HepG2 (cell line): ENCODE measurements at regions not wholly inside any gene's neighbourhood (a gene's known extent, or its start where the extent isn't known, plus 50 kb on each side); places are given as distances from the start of the nearest gene placed in this dataset.

ENCODE experiments used
- ATAC-seq: fragments of 200-7000 bp; cut with Tn5 transposase; 3 replicates; pipeline ENCODE4 v1.9.1; 2020; ENCODE audit warnings: mild to moderate bottlenecking, moderate library complexity
- BruUV-seq: library from RNA; stranded (reverse); fragments of 400-500 nt; replicated peaks from 2 replicates; lab custom pipeline; 2021; lab: Mats Ljungman, UMichigan
- CTCF ChIA-PET: fragments of 300-600 bp; formaldehyde crosslinking; extraction: SDS; loops from one replicate; lab custom pipeline; 2021; ENCODE audit warnings: low total read pairs, inconsistent platforms, low intra/inter-chr PET ratio; lab: Yijun Ruan, JAX
- POLR2A ChIA-PET: fragments of 350-600 bp; sonication (Branson Sonifier 250); formaldehyde crosslinking; loops from one replicate; lab custom pipeline; 2020; ENCODE audit warnings: antibody characterized with exemption, inconsistent platforms; lab: Yijun Ruan, JAX
- DNase-seq: peaks from one replicate; pipeline ENCODE4 v3.0.0-alpha.2; 2015; ENCODE audit warnings: low spot score
- FAIRE-seq: peaks from 3 replicates; lab custom pipeline; 2011; peaks lifted over from hg19 to GRCh38; lab: Jason Lieb, UNC
- H2AFZ ChIP-seq: one replicate; pipeline ENCODE4 v1.6.1; 2011; ENCODE audit warnings: low read length, inconsistent platforms
- H3K27ac ChIP-seq: fragments of 300-600 bp; 3 replicates; pipeline ENCODE4 v1.8.0; 2011; ENCODE audit warnings: mixed run types, mild to moderate bottlenecking, mixed read lengths, low read length, inconsistent platforms; ENCODE audit not compliant: insufficient read depth; ENCODE audit errors: extremely low read length
- H3K27me3 ChIP-seq, 2 experiments: fragments of 200-600 bp in 1 of 2; 2 replicates in 1 of 2; 3 replicates in 1 of 2; pipeline versions ENCODE4 v1.6.0 to v1.8.0; 2011; ENCODE audit warnings: low read length in 2 of 2, mild to moderate bottlenecking in 2 of 2, moderate library complexity in 2 of 2, inconsistent platforms in 1 of 2; ENCODE audit not compliant: insufficient read depth in 2 of 2, control insufficient read depth in 1 of 2
- H3K36me3 ChIP-seq, 2 experiments: fragments of 200-600 bp in 1 of 2; replicated peaks in 1 of 2; 2 replicates in 1 of 2; 3 replicates in 1 of 2; pipeline versions ENCODE4 v1.5.1 to v1.8.0; 2011; ENCODE audit warnings: low read length in 2 of 2, inconsistent platforms in 1 of 2; ENCODE audit not compliant: insufficient read depth in 2 of 2, control insufficient read depth in 1 of 2
- H3K4me1 ChIP-seq: 2 replicates; pipeline ENCODE4 v1.5.1; 2012; ENCODE audit warnings: low read length, inconsistent platforms; ENCODE audit not compliant: insufficient read depth
- H3K4me2 ChIP-seq: 2 replicates; pipeline ENCODE4 v1.6.0; 2011; ENCODE audit warnings: low read depth, low read length, inconsistent platforms
- H3K4me3 ChIP-seq, 3 experiments: fragments of 200-600 bp in 1 of 3; sonication (generic), shearing (Covaris generic) in 1 of 3; replicated peaks in 1 of 3; 2 replicates each; pipeline ENCODE4 v1.5.1; 2011 to 2016; ENCODE audit warnings: low read length in 3 of 3, inconsistent platforms in 2 of 3, low read depth in 2 of 3, mild to moderate bottlenecking in 2 of 3, control low read depth in 1 of 3, mixed read lengths in 1 of 3; ENCODE audit not compliant: insufficient read depth in 1 of 3
- H3K79me2 ChIP-seq: one replicate; pipeline ENCODE4 v1.6.1; 2011; ENCODE audit warnings: low read length, inconsistent platforms; ENCODE audit not compliant: insufficient read depth
- H3K9ac ChIP-seq: 2 replicates; pipeline ENCODE4 v1.6.0; 2011; ENCODE audit warnings: mild to moderate bottlenecking, low read depth, low read length, inconsistent platforms; ENCODE audit not compliant: insufficient read depth
- H3K9me3 ChIP-seq: 2 replicates; pipeline ENCODE4 v1.5.1; 2012; ENCODE audit warnings: mild to moderate bottlenecking, low read length
- H4K20me1 ChIP-seq: 2 replicates; pipeline ENCODE4 v1.6.0; 2011; ENCODE audit warnings: inconsistent platforms, mild to moderate bottlenecking, low read length, moderate library complexity; ENCODE audit not compliant: insufficient read depth
- ATF1 ChIP-seq: IDR thresholded peaks from 2 replicates; pipeline ENCODE4 v1.6.1; 2016; ENCODE audit warnings: mild to moderate bottlenecking, control low read depth
- ATM ChIP-seq: fragments of 450-650 bp; IDR thresholded peaks from 2 replicates; pipeline ENCODE4 v1.7.1; 2017; ENCODE audit warnings: mild to moderate bottlenecking, borderline replicate concordance
- CREM ChIP-seq, 2 experiments: sonication (generic) in 1 of 2; formaldehyde crosslinking in 1 of 2; IDR thresholded peaks; 2 replicates each; pipeline versions ENCODE4 v1.4.0 to v1.6.1; 2016 to 2020; ENCODE audit warnings: antibody characterized with exemption in 1 of 2, mild to moderate bottlenecking in 1 of 2, missing genetic modification reagents in 1 of 2
- GATAD1 ChIP-seq: IDR thresholded peaks from 2 replicates; pipeline ENCODE4 v1.6.1; 2016; ENCODE audit warnings: missing genetic modification reagents, missing compliant biosample characterization
- HOXA5 ChIP-seq: sonication (generic); formaldehyde crosslinking; IDR thresholded peaks from 2 replicates; pipeline ENCODE4 v1.4.0; 2020; ENCODE audit warnings: missing genetic modification reagents
- MBD4 ChIP-seq: IDR thresholded peaks from 2 replicates; pipeline ENCODE4 v1.6.1; 2012; ENCODE audit warnings: low read length, inconsistent platforms, borderline replicate concordance
- NR2F1 ChIP-seq, 2 experiments: fragments of 450-650 bp in 1 of 2; formaldehyde crosslinking in 1 of 2; IDR thresholded peaks; 2 replicates each; pipeline versions ENCODE4 v1.5.0 to v1.6.1; 2016 to 2020; ENCODE audit warnings: mild to moderate bottlenecking in 1 of 2, missing compliant biosample characterization in 1 of 2, missing genetic modification reagents in 1 of 2, moderate library complexity in 1 of 2
- NR2F6 ChIP-seq, 2 experiments: IDR thresholded peaks; 2 replicates each; pipeline ENCODE4 v1.6.1; 2016; ENCODE audit warnings: antibody characterized with exemption in 1 of 2, mild to moderate bottlenecking in 1 of 2
- YY1 ChIP-seq: IDR thresholded peaks from 2 replicates; pipeline ENCODE4 v1.6.1; 2011; ENCODE audit warnings: low read length, low read depth, moderate library complexity, mild to moderate bottlenecking; ENCODE audit not compliant: insufficient read depth, insufficient replicate concordance
- ZFP41 ChIP-seq: sonication (generic); formaldehyde crosslinking; IDR thresholded peaks from 2 replicates; pipeline ENCODE4 v1.4.0; 2020; ENCODE audit warnings: mild to moderate bottlenecking, missing genetic modification reagents, borderline replicate concordance
- ZNF230 ChIP-seq: sonication (generic); formaldehyde crosslinking; IDR thresholded peaks from 2 replicates; pipeline ENCODE4 v1.4.0; 2020; ENCODE audit warnings: mild to moderate bottlenecking, missing genetic modification reagents
- ZNF546 ChIP-seq: sonication (generic); formaldehyde crosslinking; conservative IDR thresholded peaks from 2 replicates; pipeline ENCODE4 v1.8.1; 2023; ENCODE audit warnings: mild to moderate bottlenecking, missing genetic modification reagents
- ZNF557 ChIP-seq: sonication (generic); formaldehyde crosslinking; IDR thresholded peaks from 2 replicates; pipeline ENCODE4 v1.4.0; 2020; ENCODE audit warnings: missing genetic modification reagents
- ZNF780A ChIP-seq: sonication (generic); formaldehyde crosslinking; IDR thresholded peaks from 2 replicates; pipeline ENCODE4 v1.8.0; 2022; ENCODE audit warnings: mild to moderate bottlenecking, missing genetic modification reagents, moderate library complexity
- WGBS: methylation state at CpG from one replicate; pipeline ENCODE4 v1.1.6; 2017; ENCODE audit warnings: low lambda C conversion rate; 5-methylcytosine and 5-hydroxymethylcytosine counted together
- in situ Hi-C: cut with HindIII; loops from 2 replicates; pipeline ENCODE4 v1.10.0; 2017; ENCODE audit warnings: low pct_unique_long_range_greater_than_20kb; ENCODE audit not compliant: extremely low pct_ligation_motif_present
- intact Hi-C: fragments of 100-400 bp; cut with micrococcal nuclease; formaldehyde crosslinking; loops from one replicate; pipeline ENCODE4 v1.10.0; 2022; ENCODE audit not compliant: unreplicated experiment
- TF ChIP-seq, protein P1 (sequence below): sonication (generic); formaldehyde crosslinking; IDR thresholded peaks from 2 replicates; pipeline ENCODE4 v1.4.0; 2020; ENCODE audit warnings: missing genetic modification reagents
- TF ChIP-seq, protein P2 (sequence below): sonication (generic); formaldehyde crosslinking; IDR thresholded peaks from 2 replicates; pipeline ENCODE4 v1.5.0; 2020; ENCODE audit warnings: missing genetic modification reagents
- TF ChIP-seq, protein P3 (sequence below): IDR thresholded peaks from 2 replicates; pipeline ENCODE4 v1.6.1; 2016; ENCODE audit warnings: low read depth
- TF ChIP-seq, protein P4 (sequence below): sonication (generic); formaldehyde crosslinking; IDR thresholded peaks from 2 replicates; pipeline ENCODE4 v1.5.0; 2020; ENCODE audit warnings: missing genetic modification reagents

DNA sequence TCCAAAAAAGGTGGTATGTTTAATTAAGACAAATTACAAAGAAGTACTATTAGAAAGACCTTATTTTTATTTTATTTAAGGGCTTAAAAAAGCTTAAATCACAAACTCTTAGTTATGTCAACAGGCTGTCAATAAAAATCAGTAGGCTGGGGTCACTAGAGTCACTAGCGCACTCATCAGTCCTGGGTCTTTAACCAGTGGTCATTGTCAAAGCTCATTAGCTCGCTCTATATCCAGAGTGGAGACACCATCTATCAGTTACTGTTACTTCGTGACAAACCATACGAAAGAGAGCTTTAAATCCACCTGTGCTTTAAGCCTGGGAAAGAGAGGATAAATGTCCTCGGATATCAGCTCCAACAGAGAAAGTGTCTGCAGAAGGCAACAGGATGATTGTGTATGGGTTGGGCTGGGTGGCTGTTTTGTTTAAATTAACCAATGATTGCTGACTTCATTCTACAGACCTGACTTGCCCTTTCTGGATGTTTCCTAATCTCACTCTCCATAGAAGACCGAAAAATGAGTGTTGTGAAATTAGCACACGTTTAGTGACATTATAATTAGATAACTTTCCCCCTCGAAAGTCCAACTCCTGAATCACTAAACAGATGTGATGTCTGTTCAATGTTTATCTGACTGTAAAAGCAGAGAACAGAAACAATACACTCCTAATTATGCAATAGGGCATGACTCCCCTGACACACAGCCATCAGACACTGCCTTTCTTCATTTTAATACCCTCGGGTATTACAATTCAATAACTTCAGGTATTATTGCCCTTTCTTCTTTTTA lies 123.6 kb upstream of the TNPO1 start:
- Histone ChIP-seq H2AFZ (no peak overlapping the region), H3K4me1 (no peaks in the 10 kb centered on the region), H3K36me3 (no peaks in the 10 kb centered on the region), H3K79me2 (no peaks in the 10 kb centered on the region), H3K27me3 (peaks cover 0 to 17% of the 10 kb centered on the region in 2 experiments; a peak in 3 of 5 replicates)
- WGBS = 10% methylated on average over 9 of the region's 9 CpGs
- TF ChIP-seq ATF1 = no peak
- TF ChIP-seq ZNF780A (CRISPR knock-in tag) = no peak
- no peak for TF ChIP-seq YY1
- TF ChIP-seq, protein P1, sequence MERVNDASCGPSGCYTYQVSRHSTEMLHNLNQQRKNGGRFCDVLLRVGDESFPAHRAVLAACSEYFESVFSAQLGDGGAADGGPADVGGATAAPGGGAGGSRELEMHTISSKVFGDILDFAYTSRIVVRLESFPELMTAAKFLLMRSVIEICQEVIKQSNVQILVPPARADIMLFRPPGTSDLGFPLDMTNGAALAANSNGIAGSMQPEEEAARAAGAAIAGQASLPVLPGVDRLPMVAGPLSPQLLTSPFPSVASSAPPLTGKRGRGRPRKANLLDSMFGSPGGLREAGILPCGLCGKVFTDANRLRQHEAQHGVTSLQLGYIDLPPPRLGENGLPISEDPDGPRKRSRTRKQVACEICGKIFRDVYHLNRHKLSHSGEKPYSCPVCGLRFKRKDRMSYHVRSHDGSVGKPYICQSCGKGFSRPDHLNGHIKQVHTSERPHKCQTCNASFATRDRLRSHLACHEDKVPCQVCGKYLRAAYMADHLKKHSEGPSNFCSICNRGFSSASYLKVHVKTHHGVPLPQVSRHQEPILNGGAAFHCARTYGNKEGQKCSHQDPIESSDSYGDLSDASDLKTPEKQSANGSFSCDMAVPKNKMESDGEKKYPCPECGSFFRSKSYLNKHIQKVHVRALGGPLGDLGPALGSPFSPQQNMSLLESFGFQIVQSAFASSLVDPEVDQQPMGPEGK = no peak
- no peak for TF ChIP-seq HOXA5 (CRISPR knock-in tag)
- TF ChIP-seq NR2F1 (CRISPR knock-in tag; IDR thresholded peaks at IDR 0.05) = no peak
- TF ChIP-seq ZFP41 (CRISPR knock-in tag) = no peak
- TF ChIP-seq, protein P2, sequence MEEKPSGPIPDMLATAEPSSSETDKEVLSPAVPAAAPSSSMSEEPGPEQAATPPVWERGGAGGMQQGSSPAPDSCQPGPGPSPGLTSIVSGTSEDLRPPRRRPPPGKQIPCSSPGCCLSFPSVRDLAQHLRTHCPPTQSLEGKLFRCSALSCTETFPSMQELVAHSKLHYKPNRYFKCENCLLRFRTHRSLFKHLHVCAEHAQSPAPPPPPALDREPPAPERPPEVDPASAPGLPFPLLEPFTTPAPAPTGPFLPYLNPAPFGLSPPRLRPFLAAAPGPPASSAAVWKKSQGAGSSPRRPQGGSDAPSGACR = no peak
- TF ChIP-seq NR2F6 (IDR thresholded peaks at IDR 0.05) = no peak
- TF ChIP-seq NR2F6 (CRISPR knock-in tag; IDR thresholded peaks at IDR 0.05) = no peak
- no peak for TF ChIP-seq GATAD1
- TF ChIP-seq ATM = no peak
- no peak for TF ChIP-seq MBD4
- TF ChIP-seq ZNF230 (CRISPR knock-in tag) = no peak
- TF ChIP-seq, protein P3, sequence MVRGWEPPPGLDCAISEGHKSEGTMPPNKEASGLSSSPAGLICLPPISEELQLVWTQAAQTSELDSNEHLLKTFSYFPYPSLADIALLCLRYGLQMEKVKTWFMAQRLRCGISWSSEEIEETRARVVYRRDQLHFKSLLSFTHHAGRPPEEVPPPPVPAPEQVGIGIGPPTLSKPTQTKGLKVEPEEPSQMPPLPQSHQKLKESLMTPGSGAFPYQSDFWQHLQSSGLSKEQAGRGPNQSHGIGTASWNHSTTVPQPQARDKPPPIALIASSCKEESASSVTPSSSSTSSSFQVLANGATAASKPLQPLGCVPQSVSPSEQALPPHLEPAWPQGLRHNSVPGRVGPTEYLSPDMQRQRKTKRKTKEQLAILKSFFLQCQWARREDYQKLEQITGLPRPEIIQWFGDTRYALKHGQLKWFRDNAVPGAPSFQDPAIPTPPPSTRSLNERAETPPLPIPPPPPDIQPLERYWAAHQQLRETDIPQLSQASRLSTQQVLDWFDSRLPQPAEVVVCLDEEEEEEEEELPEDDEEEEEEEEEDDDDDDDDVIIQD (CRISPR knock-in tag) = no peak
- TF ChIP-seq CREM (IDR thresholded peaks at IDR 0.05) = no peak
- no peak for TF ChIP-seq CREM (CRISPR knock-in tag; IDR thresholded peaks at IDR 0.05)
- TF ChIP-seq, protein P4, sequence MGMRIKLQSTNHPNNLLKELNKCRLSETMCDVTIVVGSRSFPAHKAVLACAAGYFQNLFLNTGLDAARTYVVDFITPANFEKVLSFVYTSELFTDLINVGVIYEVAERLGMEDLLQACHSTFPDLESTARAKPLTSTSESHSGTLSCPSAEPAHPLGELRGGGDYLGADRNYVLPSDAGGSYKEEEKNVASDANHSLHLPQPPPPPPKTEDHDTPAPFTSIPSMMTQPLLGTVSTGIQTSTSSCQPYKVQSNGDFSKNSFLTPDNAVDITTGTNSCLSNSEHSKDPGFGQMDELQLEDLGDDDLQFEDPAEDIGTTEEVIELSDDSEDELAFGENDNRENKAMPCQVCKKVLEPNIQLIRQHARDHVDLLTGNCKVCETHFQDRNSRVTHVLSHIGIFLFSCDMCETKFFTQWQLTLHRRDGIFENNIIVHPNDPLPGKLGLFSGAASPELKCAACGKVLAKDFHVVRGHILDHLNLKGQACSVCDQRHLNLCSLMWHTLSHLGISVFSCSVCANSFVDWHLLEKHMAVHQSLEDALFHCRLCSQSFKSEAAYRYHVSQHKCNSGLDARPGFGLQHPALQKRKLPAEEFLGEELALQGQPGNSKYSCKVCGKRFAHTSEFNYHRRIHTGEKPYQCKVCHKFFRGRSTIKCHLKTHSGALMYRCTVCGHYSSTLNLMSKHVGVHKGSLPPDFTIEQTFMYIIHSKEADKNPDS = no peak
- TF ChIP-seq ZNF546 (CRISPR knock-in tag) = no peak
- no peak for TF ChIP-seq ZNF557 (CRISPR knock-in tag)
- TF ChIP-seq, all 625 proteins: peak for 0
- CTCF ChIA-PET = no interaction called here
- POLR2A ChIA-PET = no interaction called here
- in situ Hi-C loops (no loop called here), intact Hi-C loops (no loop called here)
- no peak overlapping the region for H3K9ac ChIP-seq
- no peaks in the 10 kb centered on the region for H4K20me1 ChIP-seq
- no TSS peak for BruUV-seq
- H3K4me2 ChIP-seq = no peak overlapping the region
- H3K27ac ChIP-seq = no peak overlapping the region
- FAIRE-seq = no peak
- H3K4me3 ChIP-seq = no peak overlapping the region
- no peaks in the 10 kb centered on the region for H3K9me3 ChIP-seq
- no peak for DNase-seq
- ATAC-seq = no peak
